NOMO-1 (cell line): ENCODE measurements at regions not wholly inside any gene's neighbourhood (a gene's known extent, or its start where the extent isn't known, plus 50 kb on each side); places are given as distances from the start of the nearest gene placed in this dataset.
"Not testable (repeated sequence)": the region's sequence is repeated elsewhere in the genome, so short reads cannot be mapped to it uniquely, and the experiment has no call there.

Experiments used
- DNase-seq, 2 experiments: peaks; one replicate each; lab custom pipeline; 2025; ENCODE audit not compliant: unreplicated experiment in 2 of 2; lab: John Stamatoyannopoulos, UW

- DNase-seq, result no peak
These were observed 127.1 kb upstream of the PTPRZ1 start for GRCh38 chr7:121745856-121746255.

GRCh38 chr7:121744877-121745276 is 128.1 kb upstream of the PTPRZ1 start:
- no peak for DNase-seq

- DNase-seq, result no peak
These were observed 128.6 kb upstream of the PTPRZ1 start for GRCh38 chr7:121744319-121744718.

- DNase-seq, result no peak
These were observed 131.1 kb upstream of the PTPRZ1 start for GRCh38 chr7:121741896-121742295.

GRCh38 chr7:121739465-121739864 is 133.5 kb upstream of the PTPRZ1 start:
- DNase-seq, result no peak

GRCh38 chr7:121730869-121731268 is 142.1 kb upstream of the PTPRZ1 start:
- no peak for DNase-seq

GRCh38 chr7:121714559-121715303 is 158.2 kb upstream of the PTPRZ1 start:
- no peak for DNase-seq

- not testable (repeated sequence) for DNase-seq
These were observed 160.0 kb upstream of the PTPRZ1 start for GRCh38 chr7:121712961-121713360.

GRCh38 chr7:121697731-121698316 is 175.1 kb upstream of the PTPRZ1 start:
- no peak for DNase-seq

- no peak for DNase-seq
These were observed 176.0 kb upstream of the PTPRZ1 start for GRCh38 chr7:121696954-121697353.

- DNase-seq, result no peak
These were observed 183.2 kb upstream of the PTPRZ1 start for GRCh38 chr7:121689749-121690148.

GRCh38 chr7:121681700-121682099 is 191.3 kb upstream of the PTPRZ1 start:
- DNase-seq, result no peak

GRCh38 chr7:121676168-121676567 is 196.8 kb upstream of the PTPRZ1 start:
- DNase-seq, result no peak

GRCh38 chr7:121674455-121674854 is 198.5 kb upstream of the PTPRZ1 start:
- DNase-seq, result not testable (repeated sequence)

GRCh38 chr7:121669144-121669543 is 203.8 kb upstream of the PTPRZ1 start:
- DNase-seq, result no peak

GRCh38 chr7:121666306-121666705 is 206.7 kb upstream of the PTPRZ1 start:
- no peak for DNase-seq

- DNase-seq, result no peak
These were observed 229.6 kb upstream of the PTPRZ1 start for GRCh38 chr7:121643320-121643719.

- no peak for DNase-seq
These were observed 233.3 kb upstream of the PTPRZ1 start for GRCh38 chr7:121639705-121640104.

- no peak for DNase-seq
These were observed 234.7 kb upstream of the PTPRZ1 start for GRCh38 chr7:121638286-121638685.

- DNase-seq, result no peak
These were observed 238.2 kb upstream of the FAM3C start for GRCh38 chr7:121634356-121634755.

- DNase-seq, result no peak
These were observed 237.1 kb upstream of the FAM3C start for GRCh38 chr7:121633186-121633585.

GRCh38 chr7:121624958-121625357 is 228.8 kb upstream of the FAM3C start:
- DNase-seq, result no peak
